Middle frontal gyrus (tissue), 1 donor: ENCODE measurements at regions not wholly inside any gene's neighbourhood (a gene's known extent, or its start where the extent isn't known, plus 50 kb on each side); places are given as distances from the start of the nearest gene placed in this dataset.
"Not testable (repeated sequence)": the region's sequence is repeated elsewhere in the genome, so short reads cannot be mapped to it uniquely, and the experiment has no call there.

Experiments used
- DNase-seq: peaks from one replicate; pipeline ENCODE4 v3.0.0-alpha.2; 2015; ENCODE audit warnings: low spot score; ENCODE audit errors: extremely low spot score

DNA sequence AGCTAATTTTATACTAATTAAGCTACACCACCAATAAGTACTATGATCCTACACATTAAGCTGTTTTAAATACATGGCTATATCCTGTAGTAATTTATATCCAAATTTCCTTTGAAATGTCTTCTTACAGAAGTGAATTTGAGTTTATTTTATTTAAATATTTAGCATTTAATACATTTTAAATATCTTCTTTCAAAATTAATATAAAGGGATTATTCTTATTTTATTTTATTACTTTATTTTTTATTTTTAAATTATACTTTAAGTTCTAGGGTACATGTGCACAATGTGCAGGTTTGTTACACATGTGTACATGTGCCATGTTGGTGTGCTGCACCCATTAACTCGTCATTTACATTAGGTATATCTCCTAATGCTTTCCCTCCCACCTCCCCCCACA, 310.9 kb upstream of the IZUMO3 start:
- not testable (repeated sequence) for DNase-seq

DNA sequence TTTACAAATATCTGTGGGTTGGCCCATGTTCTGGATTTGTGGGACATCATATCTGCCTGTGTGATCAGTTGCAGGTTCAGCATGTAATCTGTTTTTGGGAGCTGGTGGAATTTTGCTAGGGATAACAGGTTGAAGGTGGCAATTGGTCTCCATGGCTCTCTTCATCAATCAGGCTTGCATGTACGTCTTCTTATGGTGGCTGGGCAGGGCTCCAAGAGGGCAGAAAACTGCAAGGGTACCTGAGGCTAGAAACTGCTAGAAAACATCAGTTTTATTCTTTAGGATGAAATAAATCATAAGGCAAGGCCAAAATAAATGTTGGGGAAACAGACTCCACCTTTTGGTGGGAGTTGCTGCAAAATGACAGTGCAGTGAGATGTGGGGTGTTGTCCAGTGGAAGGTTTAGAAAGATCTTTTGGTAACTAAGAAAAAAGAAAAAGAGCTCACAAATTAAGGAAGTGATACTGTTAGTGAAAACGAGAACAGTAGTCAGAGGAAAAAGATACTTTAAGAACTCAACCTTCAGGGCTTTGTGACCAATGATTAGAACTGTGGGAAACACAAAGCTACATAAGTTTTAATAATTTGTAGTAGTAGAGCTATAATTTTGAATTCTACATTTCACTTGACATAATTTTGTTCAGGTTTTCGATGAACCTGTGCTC, 300.7 kb upstream of the IZUMO3 start:
- DNase-seq = no peak

GRCh38 chr9:24844217-24844616, 298.5 kb upstream of the IZUMO3 start:
- no peak for DNase-seq

DNA sequence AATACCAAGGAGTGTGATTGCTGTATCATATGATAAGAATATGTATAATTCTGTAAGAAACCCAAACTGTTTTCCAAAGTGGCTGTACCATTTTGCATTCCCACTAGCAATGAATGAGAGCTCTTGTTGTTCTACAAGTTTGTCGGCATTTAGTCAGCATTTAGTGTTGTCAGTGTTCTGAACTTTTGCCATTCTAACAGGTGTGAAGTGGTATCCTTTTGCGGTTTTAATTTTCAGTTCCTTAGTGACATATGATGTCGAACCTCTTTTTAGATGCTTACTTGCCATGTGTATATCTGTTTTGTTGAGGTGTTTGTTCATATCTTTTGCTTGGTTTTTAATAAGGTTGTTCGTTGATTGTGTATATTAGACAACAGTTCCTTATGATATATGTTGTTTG, 296.3 kb upstream of the IZUMO3 start:
- no peak for DNase-seq

DNA sequence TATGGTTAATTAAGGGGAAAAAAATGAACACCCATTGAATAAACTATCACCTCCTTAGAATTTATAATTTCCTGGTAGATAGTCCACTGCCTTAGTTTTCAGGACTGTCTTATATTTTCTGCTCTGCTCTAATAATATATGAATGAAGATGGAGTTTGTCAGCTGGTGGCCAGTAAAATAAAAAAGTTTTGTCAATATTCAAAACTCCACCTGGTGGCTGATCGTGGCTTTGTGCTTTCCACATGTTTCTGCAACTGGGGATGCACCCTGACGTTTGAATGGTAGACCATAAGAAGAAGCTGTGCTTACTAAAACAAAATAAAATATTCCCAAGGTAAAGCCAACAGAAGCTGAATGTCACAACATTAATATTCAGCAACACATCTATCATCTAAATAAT, 286.6 kb upstream of the IZUMO3 start:
- no peak for DNase-seq

DNA sequence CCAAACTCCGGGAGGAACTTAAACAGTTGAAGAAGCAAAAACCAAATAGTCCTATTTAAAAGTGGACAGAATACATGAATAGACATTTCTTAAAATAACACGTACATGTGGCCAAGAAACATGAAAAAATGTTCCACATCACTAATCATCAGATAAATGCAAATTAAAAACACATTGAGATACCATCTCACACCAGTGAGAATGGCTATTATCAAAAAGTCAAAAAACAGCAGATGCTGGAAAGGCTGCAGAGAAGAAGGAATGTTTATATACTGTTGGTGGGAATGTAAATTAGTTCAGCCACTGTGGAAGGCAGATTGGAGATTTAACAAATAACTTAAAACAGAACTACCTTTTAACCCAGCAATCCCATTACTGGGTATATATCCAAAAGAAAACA, 283.0 kb upstream of the IZUMO3 start:
- no peak for DNase-seq

- DNase-seq = no peak
These were observed 278.9 kb upstream of the IZUMO3 start for GRCh38 chr9:24824607-24825006.

GRCh38 chr9:24820196-24820595, 274.5 kb upstream of the IZUMO3 start:
- no peak for DNase-seq

DNA sequence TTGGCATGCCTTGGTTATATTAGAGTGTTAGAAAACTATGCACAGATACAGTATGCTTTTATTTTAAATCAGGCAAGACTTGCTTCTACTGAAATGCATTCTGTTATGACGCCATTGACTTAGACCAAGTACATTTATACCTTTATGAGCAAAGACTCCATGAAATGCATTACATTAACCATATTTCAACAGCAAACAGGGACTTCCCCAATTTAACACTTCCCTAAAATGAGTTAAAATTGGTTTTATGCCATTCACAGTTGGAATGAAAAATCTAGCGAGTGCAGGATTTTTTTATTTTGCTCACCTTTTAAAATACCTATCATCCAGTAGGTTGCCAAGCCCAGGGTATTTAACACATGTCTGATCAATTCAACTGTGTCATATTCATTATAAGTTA, 272.1 kb upstream of the IZUMO3 start:
- DNase-seq = no peak

DNA sequence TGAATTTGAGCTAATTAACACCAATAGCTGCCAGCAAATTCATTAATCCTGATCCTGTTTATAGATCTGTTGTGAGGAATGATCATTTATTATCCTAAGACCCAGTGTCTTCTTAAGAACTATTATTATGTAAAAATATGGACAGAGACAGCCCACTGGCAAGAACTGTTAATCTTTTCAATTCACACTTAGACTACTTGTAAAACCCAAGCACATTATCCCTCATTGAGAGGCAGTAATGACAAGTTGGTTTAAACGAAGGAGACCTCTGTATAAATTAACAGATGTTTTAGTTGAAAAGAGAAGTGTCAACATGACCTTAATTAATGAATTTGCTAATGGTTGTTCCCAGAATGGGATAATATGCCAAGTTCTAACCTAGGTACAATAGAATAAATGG, 270.3 kb upstream of the IZUMO3 start:
- DNase-seq = no peak

DNA sequence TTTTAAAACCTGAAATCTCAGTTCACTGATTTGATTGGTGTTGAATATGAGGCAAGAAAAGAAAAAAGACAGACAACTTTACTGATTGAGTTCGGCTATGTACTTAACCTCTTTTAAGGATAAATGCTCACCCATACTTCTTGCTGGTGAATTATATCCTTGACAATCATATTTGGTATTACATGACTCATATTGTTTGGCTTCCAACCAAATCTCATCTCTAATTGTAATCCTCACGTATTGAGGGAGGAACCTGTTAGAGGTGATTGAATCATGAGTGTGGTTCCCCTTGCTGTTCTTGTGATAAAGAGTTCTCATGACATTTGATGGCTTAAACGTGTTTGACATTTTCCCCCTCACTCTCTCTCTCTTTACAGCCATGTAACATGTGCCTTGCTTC, 255.6 kb upstream of the IZUMO3 start:
- no peak for DNase-seq

DNA sequence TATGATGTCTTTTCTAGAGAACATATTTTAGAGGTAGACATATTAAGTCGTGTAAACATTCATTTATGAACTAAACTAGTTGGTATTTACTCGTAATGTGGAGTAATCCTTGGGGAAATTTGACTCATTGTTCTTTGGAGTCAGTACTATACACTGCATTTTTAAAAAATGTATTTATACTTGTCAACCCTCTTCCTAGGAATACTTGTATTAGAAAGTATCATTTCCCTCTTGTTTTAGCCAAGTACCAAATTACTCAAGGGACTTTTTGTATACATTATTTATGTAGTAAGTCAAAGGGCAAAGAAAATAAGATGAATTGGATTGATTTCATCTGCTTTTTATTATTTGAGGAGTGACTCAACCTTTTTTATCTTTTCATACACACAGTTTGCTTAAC, 248.1 kb upstream of the IZUMO3 start:
- DNase-seq = no peak

- no peak for DNase-seq
These were observed 230.5 kb upstream of the IZUMO3 start for GRCh38 chr9:24776226-24776625.

DNA sequence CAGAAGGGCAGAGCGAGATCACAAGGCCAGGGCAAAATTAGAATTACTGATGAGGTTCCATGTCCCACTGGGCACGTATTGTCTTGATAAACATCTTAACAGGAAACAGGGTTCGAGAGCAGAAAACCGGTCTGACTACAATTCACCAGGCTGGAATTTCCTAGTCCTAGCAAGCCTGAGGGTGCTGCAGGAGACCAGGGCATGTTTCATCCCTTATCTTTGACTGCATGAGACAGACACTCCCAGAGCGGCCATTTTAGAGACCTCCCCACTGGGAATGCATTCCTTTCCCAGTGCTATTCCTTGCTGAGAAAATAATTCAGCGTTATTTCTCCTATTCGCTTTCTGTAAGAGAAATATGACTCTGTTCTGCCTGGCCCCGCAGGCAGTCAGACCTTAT, 228.5 kb upstream of the IZUMO3 start:
- DNase-seq = not testable (repeated sequence)

DNA sequence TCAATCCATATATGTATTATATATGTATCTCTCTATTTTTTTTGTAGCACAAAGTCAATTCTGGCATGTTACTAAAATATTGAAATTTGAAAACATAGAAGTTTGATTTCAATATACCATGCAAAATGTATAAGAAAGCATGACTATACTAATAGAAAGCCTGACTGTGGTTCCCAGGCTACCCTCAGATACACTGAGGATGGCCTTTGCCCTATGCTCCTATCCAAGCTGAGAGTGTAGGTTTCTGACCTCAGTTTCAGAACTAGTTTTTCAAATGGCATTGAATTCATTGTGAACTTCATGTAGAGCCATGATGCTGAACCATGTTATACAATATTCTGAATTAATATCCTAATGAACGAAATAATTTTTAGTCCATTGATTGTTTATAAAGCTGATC, 220.4 kb upstream of the IZUMO3 start:
- no peak for DNase-seq

- DNase-seq = no peak
These were observed 219.5 kb upstream of the IZUMO3 start for GRCh38 chr9:24765025-24765756.

- no peak for DNase-seq
These were observed 192.8 kb upstream of the IZUMO3 start for GRCh38 chr9:24738421-24738961.

DNA sequence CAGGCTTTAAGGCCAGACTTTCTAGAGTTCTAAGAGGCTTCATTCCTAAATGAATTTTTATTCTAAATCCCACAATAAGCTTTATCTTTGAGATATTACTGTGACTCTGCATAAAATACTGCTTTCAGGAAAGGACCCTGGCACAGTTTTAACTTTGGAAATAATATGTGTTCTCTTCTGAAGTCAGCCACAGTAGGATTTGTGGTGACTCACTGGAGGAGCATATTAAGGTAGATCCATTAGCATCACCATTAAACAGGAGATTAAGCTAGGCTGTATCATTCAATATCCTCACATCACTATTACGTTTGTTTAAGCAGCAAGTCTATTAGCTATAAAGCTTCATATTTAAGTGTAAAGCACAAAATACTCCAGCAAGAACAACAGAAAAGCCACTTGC, 186.1 kb upstream of the IZUMO3 start:
- DNase-seq = no peak

DNA sequence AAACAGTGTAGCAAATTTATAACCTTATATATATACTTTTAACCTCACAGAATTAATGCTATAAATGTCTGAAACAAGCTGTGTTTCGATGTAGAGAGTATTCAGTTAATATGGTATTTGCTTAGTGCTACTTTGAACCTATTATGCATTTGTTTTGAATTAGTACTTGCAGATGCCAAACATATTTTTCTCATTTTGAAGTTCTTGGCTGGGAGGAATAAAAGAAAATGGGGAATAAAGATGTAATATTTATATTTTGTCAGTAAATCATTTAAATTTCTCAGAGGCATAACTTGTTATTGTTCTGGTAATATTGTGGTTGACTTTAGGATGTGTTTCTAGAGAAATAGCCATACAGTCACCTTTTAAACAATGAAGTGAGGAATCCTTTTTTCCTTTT, 175.9 kb upstream of the IZUMO3 start:
- no peak for DNase-seq

DNA sequence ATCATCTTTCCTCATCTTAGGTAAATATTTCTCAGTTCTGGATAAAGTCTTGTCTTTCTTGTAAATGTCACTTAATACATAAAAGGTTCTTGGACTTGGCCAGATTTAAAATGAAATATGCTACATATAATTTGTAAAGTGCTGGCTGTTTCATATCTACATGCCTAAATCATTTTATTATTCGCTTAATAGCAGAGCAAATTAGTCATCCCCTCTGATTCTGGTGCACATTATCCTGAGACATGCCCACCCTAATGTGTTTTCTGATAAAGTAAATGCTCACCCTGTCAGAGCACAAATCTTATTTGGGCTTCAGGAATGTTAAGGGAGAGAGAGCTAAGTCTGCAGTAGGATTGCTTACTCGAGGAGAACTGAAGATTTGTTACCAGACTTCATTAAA, 166.5 kb upstream of the IZUMO3 start:
- DNase-seq = no peak

GRCh38 chr9:24708814-24709213, 163.1 kb upstream of the IZUMO3 start:
- no peak for DNase-seq

GRCh38 chr9:24698881-24699518, 153.3 kb upstream of the IZUMO3 start:
- DNase-seq = no peak

- DNase-seq = no peak
These were observed 126.6 kb upstream of the IZUMO3 start for GRCh38 chr9:24672336-24672735.
